Fibroblast of skin of scalp (primary cell): ENCODE measurements at regions not wholly inside any gene's neighbourhood (a gene's known extent, or its start where the extent isn't known, plus 50 kb on each side); places are given as distances from the start of the nearest gene placed in this dataset.
"Not testable (repeated sequence)": the region's sequence is repeated elsewhere in the genome, so short reads cannot be mapped to it uniquely, and the experiment has no call there.

Experiments used
- DNase-seq: peaks from one replicate; pipeline ENCODE4 v3.0.0-alpha.2; 2013

DNA sequence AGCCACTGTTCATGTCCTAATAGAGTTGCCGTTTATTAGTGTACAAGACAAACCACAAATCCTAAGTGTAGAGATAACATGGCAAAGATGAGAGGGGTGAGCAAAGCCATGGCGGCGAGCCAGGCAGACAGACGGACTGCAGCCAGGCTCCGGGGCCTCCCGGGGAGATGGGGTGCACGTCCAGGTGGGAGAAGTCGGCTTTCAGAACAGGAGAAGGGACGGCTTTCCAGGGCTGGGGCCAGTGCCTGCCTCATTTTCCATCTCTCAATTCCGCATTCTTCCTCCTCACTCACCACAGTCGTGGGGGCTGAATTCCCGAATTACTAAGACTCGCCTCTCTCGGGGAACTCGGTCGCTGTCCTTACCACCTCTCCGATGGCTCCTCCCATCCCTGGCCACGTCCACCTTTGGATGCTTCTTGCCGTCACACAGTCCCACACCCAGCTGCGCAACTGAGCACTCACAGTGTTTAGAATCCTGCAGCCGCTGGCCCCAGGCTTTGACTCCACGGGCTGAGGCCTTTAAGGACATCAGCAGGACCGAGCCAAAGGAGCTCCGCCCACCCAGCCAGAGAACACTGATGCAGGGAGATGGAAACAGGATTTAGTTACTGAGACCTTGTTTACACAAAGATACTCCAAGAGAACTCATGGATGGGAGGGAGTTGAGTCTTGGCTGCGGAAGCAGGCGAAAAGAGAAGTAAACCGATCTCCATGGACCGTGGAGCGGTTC, 59.7 kb downstream of the RNF112 start:
- DNase-seq = no peak

DNA sequence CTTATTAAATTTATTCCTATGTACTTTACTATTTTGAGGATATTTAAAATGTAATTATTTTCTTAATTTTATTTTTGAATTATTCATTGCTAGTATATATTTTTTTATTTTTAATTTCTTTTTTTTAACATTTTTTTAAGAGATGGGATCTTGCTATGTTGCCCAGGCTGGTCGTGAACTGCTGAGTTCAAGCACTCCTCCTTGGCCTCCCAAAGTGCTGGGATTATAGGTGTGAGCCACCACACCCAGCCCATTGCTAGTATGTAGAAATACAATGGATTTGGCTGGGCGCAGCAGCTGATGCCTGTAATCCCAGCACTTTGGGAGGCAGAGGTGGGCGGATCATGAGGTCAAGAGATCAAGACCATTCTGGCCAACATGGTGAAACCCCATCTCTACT, 59.2 kb upstream of the SLC47A1 start:
- DNase-seq = not testable (repeated sequence)

DNA sequence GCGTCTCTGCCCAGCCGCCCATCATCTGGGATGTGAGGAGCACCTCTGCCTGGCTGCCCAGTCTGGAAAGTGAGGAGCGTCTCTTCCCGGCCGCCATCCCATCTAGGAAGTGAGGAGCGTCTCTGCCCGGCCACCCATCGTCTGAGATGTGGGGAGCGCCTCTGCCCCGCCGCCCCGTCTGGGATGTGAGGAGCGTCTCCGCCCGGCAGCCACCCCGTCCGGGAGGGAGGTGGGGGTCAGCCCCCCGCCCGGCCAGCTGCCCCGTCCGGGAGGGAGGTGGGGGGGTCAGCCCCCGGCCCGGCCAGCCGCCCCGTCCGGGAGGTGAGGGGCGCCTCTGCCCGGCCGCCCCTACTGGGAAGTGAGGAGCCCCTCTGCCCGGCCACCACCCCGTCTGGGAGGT, 57.9 kb upstream of the SLC47A1 start:
- not testable (repeated sequence) for DNase-seq

DNA sequence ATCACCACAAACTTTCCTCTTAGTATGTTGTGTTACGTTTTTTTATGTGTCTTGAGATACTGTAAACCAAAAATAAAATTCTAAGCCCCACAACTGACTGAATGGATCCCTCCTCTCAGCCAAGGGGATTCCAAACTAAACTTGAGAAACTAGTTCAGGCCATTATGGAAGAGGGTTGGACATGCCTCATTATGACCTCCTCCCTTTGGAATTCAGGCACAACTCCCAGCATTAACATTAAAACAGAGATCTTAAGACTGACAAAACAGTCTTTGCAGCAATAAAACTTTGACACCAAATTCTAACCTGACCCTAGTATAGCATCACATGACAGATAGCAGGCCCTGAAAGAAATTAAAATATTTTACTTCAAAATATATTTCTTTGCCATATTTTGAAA, 51.1 kb upstream of the SLC47A1 start:
- DNase-seq = peak; percentile 69
